ENCODE measurements at regions not wholly inside any gene's neighbourhood (a gene's known extent, or its start where the extent isn't known, plus 50 kb on each side); places are given as distances from the start of the nearest gene placed in this dataset.

- peaks cover 5% of the 10 kb centered on the region for H3K9me3 Mint-ChIP-seq
- no peak overlapping the region for H3K27ac Mint-ChIP-seq
- peaks cover 4% of the 10 kb centered on the region for H3K4me1 Mint-ChIP-seq (ENCODE audit: unreplicated experiment)
- H3K36me3 Mint-ChIP-seq: peaks cover 5% of the 10 kb centered on the region
- no peak for DNase-seq (ENCODE audit: extremely low spot score, unreplicated experiment)
- TF ChIP-seq CTCF (conservative IDR thresholded peaks at IDR 0.05): no peak
- H3K4me3 Mint-ChIP-seq: no peak overlapping the region
- H3K27me3 Mint-ChIP-seq: no peaks in the 10 kb centered on the region
These were observed 50.2 kb upstream of the ATF7IP2 start for GRCh38 chr16:10335681-10336080.
